Fibroblast of skin of right quadriceps (primary cell): ENCODE measurements at regions not wholly inside any gene's neighbourhood (a gene's known extent, or its start where the extent isn't known, plus 50 kb on each side); places are given as distances from the start of the nearest gene placed in this dataset.

Experiments used
- DNase-seq: peaks from one replicate; pipeline ENCODE4 v3.0.0-alpha.2; 2013

DNA sequence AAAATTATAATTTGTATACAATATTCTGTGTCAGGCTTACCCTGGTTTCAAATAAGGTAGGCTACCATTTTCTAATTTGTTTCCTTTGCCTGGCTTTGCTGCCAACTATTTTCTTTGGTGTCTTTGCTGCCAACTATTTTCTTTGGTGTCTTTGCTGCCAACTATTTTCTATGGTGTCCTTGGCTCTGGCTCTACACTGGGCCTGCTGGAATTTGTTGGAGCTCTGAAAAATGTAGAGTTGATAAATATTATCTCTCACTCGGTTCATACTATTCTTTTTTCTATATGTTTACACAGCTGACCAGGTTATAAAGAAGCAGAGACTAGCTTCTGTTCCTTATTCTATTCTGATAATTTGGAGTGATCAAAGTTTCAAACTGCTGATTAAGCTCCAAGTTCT, 768.0 kb upstream of the PHF14 start:
- DNase-seq: no peak

GRCh38 chr7:10210000-10210399, 763.7 kb upstream of the PHF14 start:
- DNase-seq: no peak

DNA sequence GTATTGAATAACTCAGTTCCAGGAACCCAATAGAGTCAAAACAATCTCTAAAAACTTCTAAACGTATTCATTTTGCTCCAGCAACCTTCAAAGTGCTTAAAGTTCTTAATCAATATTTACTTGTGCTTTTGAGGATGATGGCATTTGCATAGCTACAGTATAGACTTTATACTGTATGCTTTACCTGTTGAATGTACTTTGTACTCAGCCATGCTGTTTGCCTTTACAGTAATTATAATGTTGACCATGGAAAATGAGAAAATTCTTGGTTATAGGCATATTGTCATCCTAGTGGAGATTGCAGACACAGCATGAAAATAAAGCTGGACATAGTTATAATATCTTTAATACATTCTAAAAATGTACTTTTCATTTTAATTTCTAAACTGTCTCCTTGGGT, 762.7 kb upstream of the PHF14 start:
- no peak for DNase-seq

DNA sequence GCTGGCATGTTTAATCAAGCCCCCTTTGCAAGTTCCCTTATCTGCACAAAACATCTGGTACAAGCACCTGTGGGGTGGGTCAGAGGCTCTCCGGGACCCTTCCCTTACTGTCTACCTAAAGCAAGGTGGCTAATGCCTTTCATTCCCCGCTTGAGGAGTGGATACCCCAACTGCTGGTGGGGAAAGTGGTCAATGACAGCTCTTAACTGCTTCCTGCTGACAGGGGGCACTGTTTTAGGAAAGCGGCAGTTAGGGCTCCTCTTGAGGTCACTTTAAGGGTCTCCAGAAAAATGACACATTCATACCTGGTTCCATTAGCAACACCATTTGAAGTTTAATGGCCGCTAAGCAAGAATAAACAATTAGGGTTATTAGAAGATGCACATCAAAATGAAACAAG, 761.8 kb upstream of the PHF14 start:
- no peak for DNase-seq

GRCh38 chr7:10212649-10213048, 761.0 kb upstream of the PHF14 start:
- no peak for DNase-seq

- DNase-seq: no peak
Measured at GRCh38 chr7:10216462-10216861, 757.2 kb upstream of the PHF14 start.

DNA sequence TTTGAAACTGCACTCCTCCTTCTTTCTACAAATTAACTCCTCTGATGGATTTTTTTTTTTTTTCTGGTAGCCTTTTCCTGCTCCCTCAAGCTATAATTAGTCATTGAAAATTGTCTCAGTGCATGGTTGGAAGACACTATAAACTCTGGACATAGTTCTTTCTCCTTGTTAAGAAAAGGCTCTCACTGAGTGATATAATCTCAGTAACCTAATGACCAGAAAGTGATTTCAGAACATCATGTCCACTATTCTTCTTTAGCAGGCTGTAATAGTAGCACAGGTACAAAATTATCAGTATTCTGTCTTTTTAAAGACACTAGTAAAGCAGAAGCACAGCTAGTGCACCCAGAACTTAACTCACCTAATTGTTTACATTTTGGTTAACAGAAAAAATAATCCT, 752.6 kb upstream of the PHF14 start:
- DNase-seq: no peak

- DNase-seq: no peak
Measured at GRCh38 chr7:10222976-10223375, 750.7 kb upstream of the PHF14 start.

DNA sequence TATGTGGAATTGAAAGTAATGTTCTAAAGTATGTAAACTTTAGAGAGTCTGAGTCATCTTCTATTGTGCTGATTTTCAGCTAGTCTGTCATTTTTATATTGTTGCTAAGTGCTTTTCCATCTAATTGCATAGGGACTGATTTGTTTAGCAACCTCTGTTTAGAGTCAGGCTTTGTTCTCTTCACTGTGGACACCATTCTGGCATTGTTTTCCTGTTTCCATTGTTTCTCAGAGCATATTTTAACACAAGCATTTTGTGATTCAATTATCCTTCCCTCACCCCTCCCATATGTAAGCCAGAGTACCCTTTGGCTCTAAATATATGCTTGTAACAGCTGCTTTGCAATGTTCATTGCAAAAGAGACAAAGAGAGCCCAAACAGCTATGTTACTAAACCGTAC, 748.4 kb upstream of the PHF14 start:
- no peak for DNase-seq

- peak; percentile 4 for DNase-seq
Measured at GRCh38 chr7:10237306-10237705, 736.4 kb upstream of the PHF14 start.

- DNase-seq: no peak
Measured at GRCh38 chr7:10238641-10239040, 735.0 kb upstream of the PHF14 start.

- no peak for DNase-seq
Measured at GRCh38 chr7:10239695-10240345, 733.9 kb upstream of the PHF14 start.

DNA sequence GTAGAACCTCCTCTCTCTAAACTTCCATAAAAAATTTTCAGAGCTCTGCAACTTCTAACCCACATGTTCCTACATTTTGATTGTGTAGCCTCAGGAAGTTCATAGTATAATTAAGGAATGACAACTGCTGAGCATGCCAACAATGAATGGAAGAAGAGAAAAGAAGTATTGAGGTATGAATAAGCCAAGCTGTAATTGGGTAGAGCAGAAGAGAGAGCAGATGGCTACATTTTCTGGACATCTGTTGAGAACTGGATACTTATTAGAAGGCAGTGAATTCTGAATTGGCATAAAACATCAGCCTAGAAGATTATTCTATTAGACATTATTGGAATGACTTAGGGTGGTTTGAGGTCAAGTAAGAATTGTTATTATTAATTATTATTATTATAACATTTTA, 728.3 kb upstream of the PHF14 start:
- DNase-seq: no peak

GRCh38 chr7:10257438-10257837, 716.2 kb upstream of the PHF14 start:
- DNase-seq: no peak

- no peak for DNase-seq
Measured at GRCh38 chr7:10266976-10267375, 706.7 kb upstream of the PHF14 start.

DNA sequence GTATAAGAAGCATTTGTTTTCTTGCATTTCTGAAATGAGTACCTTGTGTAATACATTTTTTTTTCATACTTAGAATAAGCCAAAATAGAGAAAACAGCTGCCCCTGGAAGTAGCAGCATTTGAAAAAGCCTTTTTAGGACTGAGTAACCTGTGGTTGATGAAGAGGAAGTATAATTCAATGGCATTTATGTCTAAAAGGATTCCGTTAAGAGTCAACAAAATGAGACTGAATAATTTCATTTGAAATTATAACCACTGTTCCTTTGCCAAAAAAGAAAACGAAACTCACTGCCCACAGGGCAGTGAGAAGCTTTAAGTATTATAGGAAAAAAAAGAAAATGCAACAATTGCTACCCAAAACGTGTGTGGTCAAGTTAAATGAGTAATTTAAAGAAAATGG, 705.6 kb upstream of the PHF14 start:
- DNase-seq: no peak

GRCh38 chr7:10282909-10283308, 690.8 kb upstream of the PHF14 start:
- no peak for DNase-seq

DNA sequence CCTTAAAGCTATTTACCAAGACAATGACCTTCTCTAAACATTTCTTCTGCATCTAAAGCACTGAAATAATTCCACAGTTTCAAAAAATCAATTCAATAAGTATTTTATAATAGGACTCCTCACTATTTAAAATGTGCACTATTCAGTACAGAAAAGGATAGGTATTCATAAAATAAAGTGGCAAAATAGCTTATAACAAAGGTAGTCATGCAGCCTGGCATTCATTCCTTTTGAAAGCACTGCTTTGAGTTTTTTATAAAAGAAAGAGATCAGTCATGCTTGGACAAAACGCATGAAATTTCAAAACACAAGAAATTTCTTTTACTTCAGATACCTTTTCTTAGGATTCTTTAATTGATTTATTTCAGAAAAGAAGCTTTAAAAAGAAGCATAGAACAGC, 689.7 kb upstream of the PHF14 start:
- no peak for DNase-seq

DNA sequence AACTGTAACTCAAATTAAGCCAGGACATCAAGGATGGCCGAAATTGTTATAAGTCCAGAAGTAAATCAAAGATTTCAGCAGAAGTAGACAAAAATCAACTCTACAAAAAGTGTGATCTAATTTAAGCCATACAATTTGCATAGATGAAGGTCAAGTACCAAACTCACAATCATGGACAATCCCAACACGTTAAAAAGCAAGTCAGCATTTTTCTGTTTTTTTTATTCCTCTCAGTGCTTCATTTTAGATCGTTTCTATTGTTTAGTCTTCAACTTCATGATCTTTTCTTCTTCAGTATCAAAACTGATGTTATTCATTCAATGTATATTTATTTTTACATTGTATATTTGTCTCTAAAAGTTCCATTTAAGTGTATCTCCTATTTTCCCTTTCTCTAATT, 674.3 kb upstream of the PHF14 start:
- no peak for DNase-seq

DNA sequence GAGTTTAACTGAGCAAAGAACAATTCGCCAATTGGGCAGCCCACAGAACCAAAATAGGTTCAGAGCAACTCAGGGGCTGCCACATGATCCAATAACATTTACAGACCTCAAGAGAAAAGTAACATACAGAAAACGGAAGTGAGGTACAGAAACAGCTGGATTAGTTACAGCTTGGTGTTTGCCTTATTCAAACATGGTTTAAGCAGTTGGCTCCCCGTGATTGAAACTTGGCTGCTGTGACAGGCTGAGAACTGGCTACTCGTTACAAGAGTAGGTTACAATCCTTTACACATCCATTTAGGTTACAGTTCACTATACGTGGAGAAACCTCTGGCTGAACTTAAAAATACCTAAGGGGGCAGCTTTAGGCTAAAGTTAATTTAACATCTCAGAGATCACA, 673.1 kb upstream of the PHF14 start:
- DNase-seq: no peak

DNA sequence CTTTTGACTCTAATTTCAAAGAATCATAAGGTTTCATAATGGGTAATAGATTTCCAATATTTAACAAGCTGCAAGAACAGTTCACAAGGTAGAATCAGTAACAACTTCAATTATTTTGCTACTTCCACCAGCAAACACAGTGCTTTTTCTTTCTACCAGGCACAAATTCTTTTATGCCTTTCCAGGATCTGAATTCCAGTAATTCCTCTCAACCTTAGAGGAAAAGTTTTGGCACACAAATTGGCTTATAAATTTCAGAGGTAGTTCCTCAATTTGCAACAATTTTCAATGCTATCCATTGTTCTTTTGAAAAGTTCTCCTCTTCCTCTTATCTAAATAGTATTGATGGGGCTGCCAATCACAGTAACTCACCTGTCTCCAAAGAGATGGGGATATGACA, 665.4 kb upstream of the PHF14 start:
- DNase-seq: no peak

- no peak for DNase-seq
Measured at GRCh38 chr7:10312942-10313341, 660.7 kb upstream of the PHF14 start.

GRCh38 chr7:10315881-10316280, 657.8 kb upstream of the PHF14 start:
- DNase-seq: no peak

GRCh38 chr7:10316488-10316887, 657.2 kb upstream of the PHF14 start:
- DNase-seq: no peak

DNA sequence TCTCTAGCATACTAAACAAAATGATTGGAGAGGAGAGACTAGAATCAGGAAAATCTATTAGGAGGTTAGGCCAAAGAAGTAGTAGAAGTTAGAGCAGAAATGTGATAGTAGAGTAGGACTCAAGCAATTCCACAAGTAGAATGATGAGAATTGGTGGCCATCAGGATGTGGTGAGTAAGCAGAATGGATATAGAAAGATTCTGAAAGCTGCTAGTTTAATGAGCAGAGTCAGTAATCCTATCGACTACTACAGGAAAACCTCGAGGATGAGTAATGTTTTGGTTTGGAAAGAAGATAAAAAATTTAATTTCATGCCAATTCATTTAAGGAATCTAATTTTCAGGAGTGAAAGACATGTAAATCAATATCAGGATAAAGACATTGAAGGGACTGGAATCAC, 648.3 kb upstream of the PHF14 start:
- no peak for DNase-seq

GRCh38 chr7:10343108-10343507, 630.6 kb upstream of the PHF14 start:
- DNase-seq: no peak
